Gastroesophageal sphincter (tissue), 3 donors: ENCODE measurements at regions not wholly inside any gene's neighbourhood (a gene's known extent, or its start where the extent isn't known, plus 50 kb on each side); places are given as distances from the start of the nearest gene placed in this dataset.

Experiments
- CTCF ChIP-seq, 4 experiments: fragments of 200-600 bp in 2 of 4; fragments of 450-650 bp in 2 of 4; sonication (generic) in 1 of 4; IDR thresholded peaks; one replicate each; pipeline ENCODE4 v1.5.1; 2017 to 2019; ENCODE audit warnings: antibody characterized with exemption in 4 of 4, mild to moderate bottlenecking in 2 of 4, moderate library complexity in 2 of 4
- POLR2A ChIP-seq, 2 donors: fragments of 450-650 bp; IDR thresholded peaks; one replicate each; pipeline ENCODE4 v1.6.1; 2017; ENCODE audit warnings: antibody characterized with exemption in 2 of 2, mild to moderate bottlenecking in 2 of 2, moderate library complexity in 1 of 2

DNA sequence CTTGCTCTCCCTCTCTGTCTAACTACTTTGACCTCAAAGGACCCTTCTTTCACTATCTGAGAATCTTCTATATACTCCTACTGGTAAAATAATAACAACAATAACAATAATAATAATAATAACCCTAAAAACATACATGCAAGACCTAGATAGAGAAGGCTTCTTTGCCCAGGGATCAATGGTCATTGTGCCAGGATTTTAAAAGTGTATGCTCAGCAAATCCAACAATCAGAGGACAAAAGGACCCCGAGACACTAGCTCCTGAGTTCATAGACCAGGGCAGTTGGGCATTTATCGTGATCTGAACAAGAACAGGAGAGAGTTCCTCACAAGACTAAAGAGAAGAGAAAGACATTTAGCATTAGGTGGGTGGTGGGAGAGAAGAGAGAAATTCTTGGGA, 358.5 kb downstream of the DAD1 start:
- no peak for TF ChIP-seq CTCF (IDR thresholded peaks at IDR 0.05)
- no peak for TF ChIP-seq POLR2A (IDR thresholded peaks at IDR 0.05)
